RWPE1 (cell line): ENCODE measurements at regions not wholly inside any gene's neighbourhood (a gene's known extent, or its start where the extent isn't known, plus 50 kb on each side); places are given as distances from the start of the nearest gene placed in this dataset.

Experiments used
- CTCF ChIA-PET: fragments of 350-600 bp; sonication (Branson Sonifier 250); formaldehyde crosslinking; extraction: SDS; loops from one replicate; lab custom pipeline; 2021; lab: Yijun Ruan, JAX
- POLR2A ChIA-PET: fragments of 400-600 bp; formaldehyde crosslinking; extraction: SDS; loops from one replicate; lab custom pipeline; 2020; ENCODE audit warnings: antibody characterized with exemption; ENCODE audit not compliant: low non-redundant PET; lab: Yijun Ruan, JAX
- DNase-seq: peaks from one replicate; pipeline ENCODE4 v3.0.0; 2012; ENCODE audit warnings: low spot score
- H3K27ac ChIP-seq: fragments of 450-650 bp; 2 replicates; pipeline ENCODE4 v1.5.1; 2017
- CTCF ChIP-seq: fragments of 450-650 bp; conservative IDR thresholded peaks from 2 replicates; pipeline ENCODE4 v1.5.1; 2017; ENCODE audit warnings: low read depth, mild to moderate bottlenecking

GRCh38 chr11:11742486-11742885, 99.3 kb upstream of the USP47 start:
- ChIA-PET POLR2A (no interaction called here), CTCF (interaction anchor here (0.7 kb wide), 1 partner anchor 36 kb away, joined by 3 read pairs; no protein-coding TSS in a partner anchor)
- no peak for DNase-seq
- TF ChIP-seq CTCF = no peak
- no peak overlapping the region for H3K27ac ChIP-seq

DNA sequence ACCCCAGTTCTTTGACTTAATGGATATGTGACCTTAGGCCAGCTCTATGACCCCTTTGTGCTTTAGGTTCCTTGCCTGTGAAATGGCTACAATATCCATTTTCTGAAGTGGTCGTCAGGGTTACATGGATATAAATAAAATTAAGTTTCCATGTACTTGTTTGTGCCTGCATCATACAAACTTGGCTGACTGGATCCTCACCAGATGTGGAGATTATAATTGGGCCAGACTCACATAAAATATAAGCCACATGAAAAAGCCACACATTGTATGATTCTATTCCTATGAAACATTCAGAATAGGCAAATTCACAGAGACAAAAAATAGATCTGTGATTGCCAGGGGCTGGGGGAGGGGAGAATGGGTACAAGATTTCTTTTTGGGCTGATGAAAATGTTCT, 100.9 kb upstream of the USP47 start:
- POLR2A ChIA-PET = no interaction called here
- DNase-seq = no peak
- H3K27ac ChIP-seq = no peak overlapping the region
- CTCF ChIA-PET = no interaction called here
- no peak for TF ChIP-seq CTCF

GRCh38 chr11:11740073-11740702, 101.6 kb upstream of the USP47 start:
- CTCF ChIA-PET = no interaction called here
- POLR2A ChIA-PET = no interaction called here
- DNase-seq = no peak
- TF ChIP-seq CTCF = no peak
- no peak overlapping the region for H3K27ac ChIP-seq

DNA sequence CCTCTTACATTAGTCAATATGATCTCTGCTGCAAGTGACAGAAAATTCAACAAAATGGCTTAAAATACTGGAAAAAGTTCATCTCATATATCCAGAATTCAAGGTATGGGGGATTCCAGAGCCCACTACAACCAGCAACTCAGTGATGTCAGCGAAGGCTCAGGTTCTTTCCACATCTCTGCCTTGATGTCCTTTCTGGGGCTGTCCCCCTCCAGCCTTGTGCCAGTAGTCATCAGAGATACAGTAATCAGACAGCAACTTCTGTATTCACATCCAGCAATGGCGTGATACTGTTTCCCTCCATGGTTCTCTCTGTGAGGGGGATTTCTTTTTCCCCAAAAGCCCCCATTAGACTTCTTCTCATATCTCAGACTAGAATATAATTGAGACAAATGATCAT, 103.4 kb upstream of the USP47 start:
- ChIA-PET POLR2A (no interaction called here), CTCF (no interaction called here)
- no peak for TF ChIP-seq CTCF
- H3K27ac ChIP-seq = no peak overlapping the region
- DNase-seq = no peak

GRCh38 chr11:11735586-11735985, 106.2 kb upstream of the USP47 start:
- CTCF ChIA-PET = no interaction called here
- no peak overlapping the region for H3K27ac ChIP-seq
- POLR2A ChIA-PET = no interaction called here
- no peak for DNase-seq
- no peak for TF ChIP-seq CTCF

DNA sequence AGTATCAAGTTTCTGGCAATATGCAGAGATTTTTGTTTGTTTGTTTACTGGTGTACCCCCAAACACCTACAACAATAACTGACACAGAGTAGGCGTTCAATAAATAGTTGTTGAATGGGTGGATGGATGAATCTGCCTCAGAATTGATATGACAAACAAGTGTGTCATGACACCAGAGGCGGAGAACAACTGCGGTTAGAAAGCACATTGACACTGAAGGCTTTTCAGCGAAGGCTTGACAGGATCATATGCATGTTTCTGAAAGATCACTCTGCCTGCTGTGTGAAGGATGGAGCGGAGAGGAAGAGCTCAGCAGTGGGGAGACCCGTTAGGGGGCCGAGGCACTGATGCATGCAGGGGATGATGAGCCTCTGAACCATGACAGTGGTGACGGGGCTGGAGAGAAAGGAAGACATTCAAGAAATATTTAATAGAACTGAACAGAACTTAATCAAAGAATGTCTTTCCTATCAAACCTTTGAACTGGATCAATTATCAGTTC, 108.5 kb upstream of the USP47 start:
- POLR2A ChIA-PET = no interaction called here
- H3K27ac ChIP-seq = no peak overlapping the region
- DNase-seq = no peak
- CTCF ChIA-PET = no interaction called here
- no peak for TF ChIP-seq CTCF
